ENCODE measurements at regions not wholly inside any gene's neighbourhood (a gene's known extent, or its start where the extent isn't known, plus 50 kb on each side); places are given as distances from the start of the nearest gene placed in this dataset.

GRCh38 chr13:96898212-96898611 is 96.1 kb downstream of the OXGR1 start (continued):
- TF ChIP-seq HDAC6 (IDR thresholded peaks at IDR 0.05; ENCODE audit: low read depth, low read length) (no peak), SRSF9 (IDR thresholded peaks at IDR 0.05; ENCODE audit: borderline replicate concordance, insufficient read depth, low read depth, low read length, poor library complexity, severe bottlenecking) (no peak)
- TF ChIP-seq, protein P1, sequence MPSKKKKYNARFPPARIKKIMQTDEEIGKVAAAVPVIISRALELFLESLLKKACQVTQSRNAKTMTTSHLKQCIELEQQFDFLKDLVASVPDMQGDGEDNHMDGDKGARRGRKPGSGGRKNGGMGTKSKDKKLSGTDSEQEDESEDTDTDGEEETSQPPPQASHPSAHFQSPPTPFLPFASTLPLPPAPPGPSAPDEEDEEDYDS (CRISPR knock-in tag; IDR thresholded peaks at IDR 0.05) = no peak
